Type B pancreatic cell (in vitro differentiated cells): ENCODE measurements at regions not wholly inside any gene's neighbourhood (a gene's known extent, or its start where the extent isn't known, plus 50 kb on each side); places are given as distances from the start of the nearest gene placed in this dataset.

Experiments
- DNase-seq: peaks from one replicate; pipeline ENCODE4 v3.0.0; 2021; ENCODE audit warnings: mixed read lengths; ENCODE audit not compliant: unreplicated experiment; ENCODE audit errors: extremely low spot score
- H3K27ac Mint-ChIP-seq: 2 replicates; pipeline ENCODE4 v1.8.0; 2021; ENCODE audit warnings: mild to moderate bottlenecking, mixed read lengths
- H3K27me3 Mint-ChIP-seq: 2 replicates; pipeline ENCODE4 v1.8.0; 2021; ENCODE audit warnings: mixed read lengths
- H3K36me3 Mint-ChIP-seq: 2 replicates; pipeline ENCODE4 v1.8.0; 2021; ENCODE audit warnings: mixed read lengths
- H3K4me1 Mint-ChIP-seq: one replicate; pipeline ENCODE4 v1.8.0; 2021; ENCODE audit warnings: mixed read lengths; ENCODE audit not compliant: unreplicated experiment
- H3K4me3 Mint-ChIP-seq: 2 replicates; pipeline ENCODE4 v1.8.0; 2021; ENCODE audit warnings: mild to moderate bottlenecking, mixed read lengths
- H3K9me3 Mint-ChIP-seq: 2 replicates; pipeline ENCODE4 v1.8.0; 2021; ENCODE audit warnings: mixed read lengths
- CTCF ChIP-seq: fragments of 200-600 bp; sonication (generic); conservative IDR thresholded peaks from 2 replicates; pipeline ENCODE4 v1.5.0; 2021; ENCODE audit warnings: antibody characterized with exemption, mild to moderate bottlenecking

- H3K27me3 Mint-ChIP-seq: no peaks in the 10 kb centered on the region
- DNase-seq: no peak
- no peaks in the 10 kb centered on the region for H3K36me3 Mint-ChIP-seq
- peaks cover 5% of the 10 kb centered on the region for H3K9me3 Mint-ChIP-seq
- peaks cover 11% of the 10 kb centered on the region for H3K4me1 Mint-ChIP-seq
- TF ChIP-seq CTCF: no peak
- no peak overlapping the region for H3K4me3 Mint-ChIP-seq
- no peak overlapping the region for H3K27ac Mint-ChIP-seq
Measured at GRCh38 chr3:152964911-152965609, 130.1 kb downstream of the P2RY1 start.

GRCh38 chr3:152968388-152969024, 133.6 kb downstream of the P2RY1 start:
- no peak overlapping the region for H3K27ac Mint-ChIP-seq
- peaks cover 11% of the 10 kb centered on the region for H3K4me1 Mint-ChIP-seq
- H3K27me3 Mint-ChIP-seq: no peaks in the 10 kb centered on the region
- H3K9me3 Mint-ChIP-seq: peaks cover 5% of the 10 kb centered on the region
- no peak overlapping the region for H3K4me3 Mint-ChIP-seq
- no peaks in the 10 kb centered on the region for H3K36me3 Mint-ChIP-seq
- no peak for DNase-seq
- TF ChIP-seq CTCF: no peak

GRCh38 chr3:152969557-152970300, 134.8 kb downstream of the P2RY1 start:
- Mint-ChIP-seq H3K27ac (peak overlapping the region; percentile 82), H3K27me3 (no peaks in the 10 kb centered on the region), H3K4me3 (peak overlapping the region; percentile 21), H3K4me1 (peaks cover 11% of the 10 kb centered on the region), H3K9me3 (peaks cover 5% of the 10 kb centered on the region), H3K36me3 (no peaks in the 10 kb centered on the region)
- no peak for DNase-seq
- no peak for TF ChIP-seq CTCF

- H3K27me3 Mint-ChIP-seq: no peaks in the 10 kb centered on the region
- no peak overlapping the region for H3K27ac Mint-ChIP-seq
- H3K36me3 Mint-ChIP-seq: no peaks in the 10 kb centered on the region
- peaks cover 5% of the 10 kb centered on the region for H3K9me3 Mint-ChIP-seq
- no peak for DNase-seq
- peaks cover 11% of the 10 kb centered on the region for H3K4me1 Mint-ChIP-seq
- no peak for TF ChIP-seq CTCF
- H3K4me3 Mint-ChIP-seq: no peak overlapping the region
Measured at GRCh38 chr3:152970851-152971250, 135.9 kb downstream of the P2RY1 start.

- Mint-ChIP-seq H3K27ac (no peak overlapping the region), H3K9me3 (peaks cover 5% of the 10 kb centered on the region), H3K27me3 (no peaks in the 10 kb centered on the region), H3K4me1 (peaks cover 11% of the 10 kb centered on the region), H3K36me3 (no peaks in the 10 kb centered on the region), H3K4me3 (no peak overlapping the region)
- no peak for DNase-seq
- no peak for TF ChIP-seq CTCF
Measured at GRCh38 chr3:152971880-152972279, 136.9 kb downstream of the P2RY1 start.
